ENCODE measurements at regions not wholly inside any gene's neighbourhood (a gene's known extent, or its start where the extent isn't known, plus 50 kb on each side); places are given as distances from the start of the nearest gene placed in this dataset.

- TF ChIP-seq CTCF (IDR thresholded peaks at IDR 0.05) (no peak), POLR2A (IDR thresholded peaks at IDR 0.05) (no peak)
These were observed 220.4 kb upstream of the FOXF1 start for GRCh38 chr16:86289907-86290306.
